Body of pancreas (tissue), 4 donors: ENCODE measurements at regions not wholly inside any gene's neighbourhood (a gene's known extent, or its start where the extent isn't known, plus 50 kb on each side); places are given as distances from the start of the nearest gene placed in this dataset.

Experiments used
- ATAC-seq: fragments of 150-250 bp; one replicate; pipeline ENCODE4 v1.9.1; 2016
- DNase-seq, 4 donors: peaks; one replicate each; pipeline ENCODE4 v3.0.0-alpha.2; 2019
- H3K27ac ChIP-seq, 4 donors: fragments of 200-600 bp; sonication (generic); 1 replicate in 3 of 4; 2 replicates in 1 of 4; pipeline versions ENCODE4 v1.5.1 to v1.6.1; 2016 to 2019; ENCODE audit warnings: mild to moderate bottlenecking in 1 of 4, mixed read lengths in 1 of 4, moderate library complexity in 1 of 4
- H3K27me3 ChIP-seq, 2 donors: fragments of 200-600 bp; sonication (generic); one replicate each; pipeline ENCODE4 v1.6.0; 2016; ENCODE audit warnings: mild to moderate bottlenecking in 1 of 2
- H3K36me3 ChIP-seq, 2 donors: fragments of 200-600 bp; sonication (generic); replicated peaks in 1 of 2; 2 replicates each; pipeline ENCODE4 v1.5.1; 2016; ENCODE audit warnings: low read depth in 2 of 2; ENCODE audit not compliant: insufficient read depth in 1 of 2
- H3K4me1 ChIP-seq: fragments of 200-600 bp; sonication (generic); one replicate; pipeline ENCODE4 v1.6.0; 2016
- H3K4me3 ChIP-seq, 2 donors: fragments of 200-600 bp; sonication (generic); 1 replicate in 1 of 2; 2 replicates in 1 of 2; pipeline ENCODE4 v1.5.1; 2016 to 2019
- H3K9me3 ChIP-seq, 3 donors: fragments of 200-600 bp; sonication (generic); 1 replicate in 2 of 3; 2 replicates in 1 of 3; pipeline ENCODE4 v1.5.1; 2016
- CTCF ChIP-seq, 7 experiments: fragments of 450-650 bp in 4 of 7; fragments of 200-600 bp in 3 of 7; sonication (generic) in 3 of 7; IDR thresholded peaks; one replicate each; pipeline ENCODE4 v1.5.1; 2016 to 2019; ENCODE audit warnings: antibody characterized with exemption in 7 of 7
- POLR2A ChIP-seq, 3 donors: fragments of 450-650 bp; IDR thresholded peaks; one replicate each; pipeline ENCODE4 v1.6.1; 2016; ENCODE audit warnings: antibody characterized with exemption in 3 of 3, mild to moderate bottlenecking in 2 of 3
- WGBS, 2 donors: methylation state at CpG; one replicate each; pipeline ENCODE4 v1.1.5; 2017; 5-methylcytosine and 5-hydroxymethylcytosine counted together
- intact Hi-C: fragments of 100-400 bp; cut with DNase I; formaldehyde crosslinking; loops from one replicate; pipeline ENCODE4 v1.15.1; 2023

- Histone ChIP-seq H3K27ac (no peak overlapping the region), H3K4me3 (no peak overlapping the region), H3K4me1 (no peaks in the 10 kb centered on the region), H3K9me3 (no peaks in the 10 kb centered on the region), H3K27me3 (no peaks in the 10 kb centered on the region), H3K36me3 (no peaks in the 10 kb centered on the region)
- no peak for ATAC-seq
- 57 to 62% methylated on average over 2 of the region's 2 CpGs for WGBS, 2 donors
- TF ChIP-seq CTCF (IDR thresholded peaks at IDR 0.05) (no peak), POLR2A (IDR thresholded peaks at IDR 0.05) (no peak)
- intact Hi-C loops, result no loop called here
- no peak for DNase-seq
Measured at GRCh38 chr4:31557437-31557836, 837.3 kb downstream of the PCDH7 start.

GRCh38 chr4:31573554-31573953, 853.4 kb downstream of the PCDH7 start:
- H3K36me3 ChIP-seq, result no peaks in the 10 kb centered on the region
- ATAC-seq, result no peak
- H3K4me3 ChIP-seq, result no peak overlapping the region
- no peak for DNase-seq
- H3K9me3 ChIP-seq, result no peaks in the 10 kb centered on the region
- no peak overlapping the region for H3K27ac ChIP-seq
- WGBS, 2 donors, result 46 to 51% methylated on average over 5 of the region's 5 CpGs
- no peaks in the 10 kb centered on the region for H3K4me1 ChIP-seq
- no peak for TF ChIP-seq POLR2A (IDR thresholded peaks at IDR 0.05)
- TF ChIP-seq CTCF (IDR thresholded peaks at IDR 0.05), result no peak
- intact Hi-C loops, result no loop called here
- H3K27me3 ChIP-seq, result no peaks in the 10 kb centered on the region

DNA sequence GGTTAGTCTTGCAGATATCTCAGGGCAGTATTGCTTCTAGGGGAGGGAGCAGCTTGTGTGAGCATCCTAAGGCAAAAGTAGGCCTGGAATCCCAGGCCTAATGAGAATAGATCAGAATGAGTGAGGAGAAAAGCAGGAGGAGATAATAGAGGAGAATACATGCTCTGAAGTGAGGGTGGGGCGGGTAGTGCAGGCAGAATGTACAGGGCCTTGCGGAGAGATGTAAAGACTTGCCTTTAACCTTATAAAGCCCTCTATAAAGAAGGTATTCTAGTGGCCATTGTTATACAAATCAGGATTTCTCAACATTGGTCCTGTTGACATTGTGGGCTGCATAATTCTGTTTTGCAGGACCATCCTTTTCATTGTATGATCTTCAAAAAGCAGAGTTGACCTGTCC, 855.3 kb downstream of the PCDH7 start:
- TF ChIP-seq POLR2A (IDR thresholded peaks at IDR 0.05) (no peak), CTCF (IDR thresholded peaks at IDR 0.05) (no peak)
- no peak for DNase-seq
- Histone ChIP-seq H3K4me3 (no peak overlapping the region), H3K9me3 (no peaks in the 10 kb centered on the region), H3K36me3 (no peaks in the 10 kb centered on the region), H3K27me3 (no peaks in the 10 kb centered on the region), H3K27ac (no peak overlapping the region), H3K4me1 (no peaks in the 10 kb centered on the region)
- 74 to 82% methylated on average over 2 of the region's 2 CpGs for WGBS, 2 donors
- ATAC-seq, result no peak
- intact Hi-C loops, result no loop called here

DNA sequence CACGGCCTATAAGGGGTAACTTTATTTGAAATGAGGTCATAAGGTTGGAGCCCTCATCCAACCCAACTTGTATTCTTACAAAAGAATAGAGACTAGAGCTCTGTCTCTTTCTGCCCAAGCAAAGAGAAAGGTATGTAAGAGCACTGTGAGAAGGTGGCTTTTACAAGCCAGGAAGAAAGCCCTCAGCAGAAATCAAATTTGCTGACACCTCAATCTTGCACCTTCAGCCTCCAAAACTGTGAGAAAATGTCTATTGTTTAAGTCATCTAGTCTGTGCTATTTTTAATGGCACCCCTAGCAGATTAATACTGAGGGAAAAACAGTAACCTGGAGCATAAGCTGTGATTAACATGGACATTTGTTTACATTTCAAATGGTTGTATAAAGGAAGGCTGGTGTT, 860.7 kb downstream of the PCDH7 start:
- ATAC-seq, result no peak

More for the DNA sequence above, 860.7 kb downstream of the PCDH7 start:
- H3K4me1 ChIP-seq, result no peaks in the 10 kb centered on the region
- DNase-seq, result no peak
- H3K27me3 ChIP-seq, result no peaks in the 10 kb centered on the region
- no peaks in the 10 kb centered on the region for H3K9me3 ChIP-seq
- H3K4me3 ChIP-seq, result no peak overlapping the region
- H3K27ac ChIP-seq, result no peak overlapping the region
- intact Hi-C loops, result no loop called here
- no peak for TF ChIP-seq CTCF (IDR thresholded peaks at IDR 0.05)
- no peak for TF ChIP-seq POLR2A (IDR thresholded peaks at IDR 0.05)
- WGBS, 2 donors, result 52 to 80% methylated on average over 1 of the region's 1 CpG
- H3K36me3 ChIP-seq, result no peaks in the 10 kb centered on the region
